ENCODE measurements at regions not wholly inside any gene's neighbourhood (a gene's known extent, or its start where the extent isn't known, plus 50 kb on each side); places are given as distances from the start of the nearest gene placed in this dataset.
A peak's percentile ranks its signal among the peaks of the same experiment; 100 is the strongest.

DNA sequence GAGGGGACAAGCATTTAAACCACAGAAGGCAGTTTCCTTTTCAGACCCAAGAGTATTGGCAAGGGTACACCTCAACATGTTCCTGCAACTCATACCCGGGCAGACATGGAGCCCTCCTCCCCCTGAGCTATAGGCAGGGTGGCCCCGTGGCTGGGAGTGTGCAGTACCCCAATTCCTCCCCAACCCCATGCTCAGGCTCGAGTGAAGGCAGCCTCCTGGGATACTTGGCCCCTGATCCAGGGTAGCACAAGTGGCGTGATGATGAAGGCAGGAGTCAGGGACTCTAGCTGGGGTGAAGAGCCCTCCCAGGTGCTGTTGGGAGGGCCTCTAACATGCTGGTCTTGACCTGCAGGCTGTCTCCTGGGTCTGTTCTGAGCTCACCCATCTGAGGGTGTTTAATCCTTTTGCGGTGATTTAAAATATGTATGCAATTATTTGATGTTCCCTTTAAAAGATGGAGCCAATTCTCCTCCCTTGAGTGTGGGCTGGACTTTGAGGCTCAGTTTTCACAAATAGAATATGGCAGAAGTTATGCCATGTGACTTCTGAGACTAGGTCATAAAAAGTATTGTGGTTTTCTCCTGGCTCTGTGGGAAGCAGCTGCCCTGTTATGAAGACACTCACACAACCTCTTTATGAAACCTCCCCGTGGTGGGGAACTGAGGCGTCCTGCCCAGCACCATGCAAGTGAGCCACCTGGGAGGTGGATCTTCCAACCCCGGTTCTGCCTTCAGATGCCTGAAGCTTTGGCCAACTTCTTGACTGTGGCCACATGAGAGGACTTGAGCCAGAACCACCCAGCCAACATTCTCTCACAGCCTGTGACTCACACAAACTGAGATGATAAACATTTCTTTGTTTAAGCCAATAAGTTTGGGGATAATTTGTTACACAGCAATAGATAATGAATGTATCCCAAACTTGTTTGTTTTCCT is 54.7 kb upstream of the NECTIN1 start:
- Histone ChIP-seq H3K23me2 (ENCODE audit: insufficient read length, low read depth, low read length, poor library complexity, severe bottlenecking) (no peaks in the 10 kb centered on the region), H2BK15ac (ENCODE audit: low read depth, low read length) (no peak overlapping the region), H2AK5ac (ENCODE audit: insufficient read length, low read length) (no peak overlapping the region), H3K9ac (ENCODE audit: extremely low read depth, insufficient read length, low read length) (no peak overlapping the region), H3K9me3 (ENCODE audit: control insufficient read depth, low read depth, low read length) (no peaks in the 10 kb centered on the region), H2BK120ac (ENCODE audit: low read depth, low read length, poor library complexity, severe bottlenecking) (no peak overlapping the region), H3K27me3 (ENCODE audit: insufficient read depth, low read length) (no peaks in the 10 kb centered on the region), H4K5ac (ENCODE audit: insufficient read length, low read depth, low read length) (no peak overlapping the region), H2BK20ac (ENCODE audit: low read depth, low read length, poor library complexity, severe bottlenecking) (no peak overlapping the region), H3K79me2 (ENCODE audit: insufficient read depth, low read length) (no peaks in the 10 kb centered on the region), H2BK12ac (ENCODE audit: insufficient read length, low read depth, low read length) (no peak overlapping the region), H4K91ac (ENCODE audit: insufficient read length, low read depth, low read length) (no peak overlapping the region), H3K4me2 (ENCODE audit: insufficient read depth, insufficient read length, low read length) (no peak overlapping the region), H4K8ac (replicated peaks; ENCODE audit: insufficient read length, low read depth, low read length) (no peak overlapping the region), H3K27ac (ENCODE audit: insufficient read length, low read depth, low read length) (no peak overlapping the region), H3T11ph (ENCODE audit: low read length) (no peak overlapping the region), H3K79me1 (ENCODE audit: insufficient read depth, low read depth, low read length, poor library complexity, severe bottlenecking) (no peaks in the 10 kb centered on the region), H4K20me1 (ENCODE audit: control insufficient read depth, insufficient read depth, insufficient read length) (no peaks in the 10 kb centered on the region), H3K23ac (ENCODE audit: insufficient read length, low read depth, low read length) (no peak overlapping the region), H2BK5ac (ENCODE audit: insufficient read length, low read length) (no peak overlapping the region), H3K18ac (ENCODE audit: insufficient read length, low read depth, low read length) (no peak overlapping the region), H3K14ac (ENCODE audit: insufficient read depth, low read length) (no peak overlapping the region), H2AFZ (ENCODE audit: low read length) (no peak overlapping the region), H3K4me1 (ENCODE audit: insufficient read depth, low read length) (no peaks in the 10 kb centered on the region), H3K56ac (ENCODE audit: insufficient read length, low read depth, low read length) (no peak overlapping the region), H3K4ac (ENCODE audit: low read depth, low read length) (no peak overlapping the region)
- Mint-ChIP-seq H3K9me3 (no peaks in the 10 kb centered on the region), H3K4me3 (no peak overlapping the region), H3K27me3 (ENCODE audit: low read depth) (peaks cover 21% of the 10 kb centered on the region), H3K27ac (peak overlapping the region in 1 of 3 experiments; percentile 65; a peak in 1 of 7 replicates), H3K4me1 (peaks cover 18 to 28% of the 10 kb centered on the region in 2 experiments), H3K36me3 (ENCODE audit: insufficient read depth in 1 of 3, low read depth in 3 of 3) (no peaks in the 10 kb centered on the region)
- DNase-seq = no peak
- no peak for TF ChIP-seq CTCF (conservative IDR thresholded peaks at IDR 0.05)
- no CpG with 5 or more reads among the region's 8 CpGs for WGBS (ENCODE audit: extremely low coverage, insufficient read length, low lambda C conversion rate)
